ENCODE measurements at regions not wholly inside any gene's neighbourhood (a gene's known extent, or its start where the extent isn't known, plus 50 kb on each side); places are given as distances from the start of the nearest gene placed in this dataset.
"Not testable (repeated sequence)": the region's sequence is repeated elsewhere in the genome, so short reads cannot be mapped to it uniquely, and the experiment has no call there.

- DNase-seq (ENCODE audit: low read depth, low spot score) = no peak
These were observed 102.9 kb upstream of the SMAD3 start for GRCh38 chr15:66962522-66962921.

DNA sequence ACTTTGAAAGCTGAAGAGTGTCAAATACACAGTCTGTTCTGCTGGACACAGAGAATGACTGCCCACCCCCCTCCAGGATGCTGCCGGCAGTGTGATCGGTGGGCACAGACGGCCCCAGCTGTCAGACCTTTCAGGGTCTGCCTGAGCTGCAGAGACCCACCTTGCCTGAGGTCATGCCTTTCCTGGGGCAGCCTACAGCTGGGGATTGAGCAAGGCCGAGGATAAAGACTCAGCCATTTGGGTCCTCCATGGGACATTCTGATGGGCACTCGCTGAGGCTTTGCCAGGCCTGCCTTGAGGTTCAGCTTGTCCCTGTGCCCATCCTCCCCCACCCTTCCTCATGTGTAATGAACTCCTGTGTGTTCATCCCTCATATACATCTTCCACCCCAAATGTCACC is 102.3 kb upstream of the SMAD3 start:
- DNase-seq (ENCODE audit: low read depth, low spot score) = no peak

DNA sequence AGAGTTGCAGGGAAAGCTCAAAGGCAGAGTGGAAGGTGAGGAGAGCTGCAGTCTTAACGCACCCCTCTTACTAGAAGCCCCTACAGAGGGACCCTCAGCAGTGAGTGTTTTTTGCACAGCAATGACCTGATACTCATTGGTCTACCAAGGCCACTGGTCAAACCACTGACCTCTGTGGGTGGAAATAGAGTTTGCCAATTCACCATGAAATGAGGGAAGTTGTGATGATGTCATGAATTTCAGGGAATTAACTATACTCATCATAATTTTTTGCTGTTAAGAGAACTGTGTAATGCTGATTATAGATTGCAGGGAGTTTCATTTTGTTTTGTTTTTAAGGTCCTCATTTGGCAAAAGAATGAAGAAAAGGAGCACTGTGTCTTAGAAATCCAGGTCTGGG is 101.7 kb upstream of the SMAD3 start:
- no peak for DNase-seq (ENCODE audit: low read depth, low spot score)

GRCh38 chr15:66964111-66964738 is 101.2 kb upstream of the SMAD3 start:
- no peak for DNase-seq (ENCODE audit: low read depth, low spot score)

DNA sequence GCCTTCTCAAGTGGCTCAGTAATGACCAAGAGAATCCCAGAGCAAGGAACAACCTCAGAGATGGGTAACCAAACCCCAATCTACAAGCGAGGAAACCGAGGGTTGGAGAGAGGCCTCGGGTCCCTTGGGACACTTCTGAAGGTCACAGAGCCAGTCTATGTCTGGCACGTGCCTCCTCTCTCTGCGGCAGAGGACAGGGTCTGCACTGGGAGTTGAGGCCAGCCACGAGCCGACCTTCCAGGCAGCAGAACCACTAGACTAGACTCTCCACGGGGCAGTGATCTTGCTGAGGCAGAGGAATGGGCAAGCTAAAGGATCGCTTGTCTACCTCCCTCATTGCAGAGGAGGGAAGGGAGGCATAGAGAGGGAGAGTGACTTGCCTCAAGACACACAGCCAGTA is 100.6 kb upstream of the SMAD3 start:
- no peak for DNase-seq (ENCODE audit: low read depth, low spot score)

DNA sequence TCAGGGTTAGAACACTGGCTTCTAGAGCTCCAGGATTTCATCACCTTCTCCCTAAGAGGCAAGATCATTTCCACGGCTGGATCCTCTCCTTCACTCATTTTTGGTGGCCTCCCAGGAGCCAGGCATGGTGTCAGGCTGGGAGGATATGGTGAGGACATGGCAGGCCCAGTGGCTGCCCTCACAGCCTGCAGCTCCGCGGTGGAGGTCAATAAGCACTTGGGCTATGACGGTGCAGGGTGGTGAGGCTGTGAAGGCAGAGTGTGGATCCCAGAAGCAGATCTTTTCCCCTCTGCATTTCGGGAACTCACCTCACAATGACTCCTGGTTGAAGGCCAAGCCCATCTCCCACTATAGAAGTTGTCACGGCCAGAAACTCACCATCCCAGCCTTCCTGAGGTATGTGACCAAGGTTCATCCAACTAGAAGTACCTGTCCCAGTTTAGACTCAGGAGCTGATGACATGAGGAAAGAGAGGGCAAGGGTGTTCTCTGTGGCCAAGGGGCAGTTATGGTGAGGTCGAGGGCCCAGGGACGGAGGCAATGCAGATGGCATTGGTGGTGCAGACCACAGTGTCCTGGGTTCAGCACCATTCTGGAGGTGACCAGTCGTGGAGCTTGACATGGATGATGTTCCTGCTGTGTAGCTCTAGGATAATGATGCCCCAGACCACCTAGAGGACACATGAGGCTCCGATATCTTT is 100.1 kb upstream of the SMAD3 start:
- DNase-seq (ENCODE audit: low read depth, low spot score) = no peak

GRCh38 chr15:66966256-66966655 is 99.1 kb upstream of the SMAD3 start:
- no peak for DNase-seq (ENCODE audit: low read depth, low spot score)

DNA sequence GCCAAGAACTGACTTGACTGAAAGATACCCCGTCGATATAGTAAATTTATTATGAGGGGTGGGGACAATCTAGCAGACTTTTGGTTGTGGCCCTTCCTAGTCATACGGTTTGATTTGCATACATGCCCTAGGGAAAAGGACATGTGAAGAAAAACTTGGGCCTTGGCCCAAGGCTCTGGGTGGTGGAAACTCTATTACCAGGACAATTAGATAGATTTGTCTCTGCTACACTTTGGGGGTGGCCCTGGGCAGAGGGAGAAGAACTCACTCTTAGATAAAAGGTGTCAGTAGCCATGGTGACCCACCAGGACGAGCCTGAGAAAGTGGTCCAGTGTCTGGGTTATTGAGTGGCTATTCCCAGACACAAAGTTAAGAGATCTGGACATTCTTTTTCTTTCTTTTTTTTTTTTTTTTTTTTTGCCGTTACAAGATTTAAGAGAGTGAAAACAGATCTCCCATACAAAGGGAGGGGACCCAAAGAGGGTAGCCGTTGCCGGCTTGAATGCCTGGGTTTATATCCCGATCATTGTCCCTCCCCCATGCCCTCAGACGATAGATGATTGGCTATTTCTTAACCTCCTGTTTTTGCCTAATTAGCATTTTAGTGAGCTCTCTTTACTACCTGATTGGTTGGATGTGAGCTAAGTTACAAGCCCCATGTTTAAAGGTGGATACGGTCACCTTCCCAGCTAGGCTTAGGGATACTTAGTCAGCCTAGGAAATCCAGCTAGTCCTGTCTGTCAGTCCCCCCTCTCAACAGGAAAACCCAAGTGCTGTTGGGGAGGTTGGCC is 96.4 kb upstream of the SMAD3 start:
- DNase-seq (ENCODE audit: low read depth, low spot score) = no peak

GRCh38 chr15:66974131-66974530 is 91.3 kb upstream of the SMAD3 start:
- DNase-seq (ENCODE audit: low read depth, low spot score) = not testable (repeated sequence)

DNA sequence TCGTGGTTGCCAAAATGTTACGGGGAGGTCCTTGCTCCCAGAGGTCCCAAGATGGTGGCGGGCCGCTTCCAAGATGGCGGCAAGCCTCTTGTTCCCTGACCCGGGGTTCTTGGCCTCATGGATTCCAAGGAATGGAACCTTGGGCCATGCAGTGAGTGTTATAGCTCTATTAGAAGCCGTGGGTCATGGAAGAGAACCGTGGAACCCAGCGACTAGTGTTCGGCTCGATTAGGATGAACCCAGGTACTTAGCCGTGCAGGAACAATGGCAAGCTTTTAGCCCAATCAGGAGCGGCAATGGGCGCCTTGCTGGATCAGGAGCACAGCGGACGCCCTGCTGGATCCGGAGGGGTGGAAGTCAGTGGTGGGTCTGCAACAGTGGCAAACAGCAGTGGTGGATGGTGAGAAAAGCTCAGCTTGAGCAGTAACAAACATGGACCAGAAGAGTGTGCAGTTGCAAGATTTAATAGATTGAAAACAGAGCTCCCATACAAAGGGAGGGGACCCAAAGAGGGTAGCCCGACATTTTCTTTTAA is 89.2 kb upstream of the SMAD3 start:
- not testable (repeated sequence) for DNase-seq (ENCODE audit: low read depth, low spot score)

- not testable (repeated sequence) for DNase-seq (ENCODE audit: low read depth, low spot score)
These were observed 85.1 kb upstream of the SMAD3 start for GRCh38 chr15:66980326-66980725.

DNA sequence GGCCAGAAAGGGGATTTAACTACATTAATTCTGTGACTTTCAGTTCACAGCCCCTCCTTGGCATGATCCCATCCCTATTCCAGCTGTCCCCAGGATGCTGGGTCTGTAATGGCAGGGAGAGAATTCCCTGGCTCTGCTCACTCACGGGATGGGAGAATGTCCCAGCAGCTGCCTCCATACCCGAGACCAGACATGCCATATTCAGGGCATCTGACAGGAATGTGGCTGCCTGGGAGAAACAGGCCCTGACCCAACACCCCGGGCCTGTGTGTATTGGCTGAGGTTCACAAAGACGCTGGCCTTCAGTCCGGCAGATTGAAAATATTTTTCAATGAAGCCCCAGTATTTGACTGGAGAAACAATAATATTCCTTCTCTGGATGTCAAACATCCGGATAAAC is 83.6 kb upstream of the SMAD3 start:
- DNase-seq (ENCODE audit: low read depth, low spot score) = no peak

- DNase-seq (ENCODE audit: low read depth, low spot score) = no peak
These were observed 83.2 kb upstream of the SMAD3 start for GRCh38 chr15:66982250-66982649.

- DNase-seq (ENCODE audit: low read depth, low spot score) = no peak
These were observed 82.6 kb upstream of the SMAD3 start for GRCh38 chr15:66982816-66983215.

GRCh38 chr15:66985653-66986052 is 79.7 kb upstream of the SMAD3 start:
- no peak for DNase-seq (ENCODE audit: low read depth, low spot score)

DNA sequence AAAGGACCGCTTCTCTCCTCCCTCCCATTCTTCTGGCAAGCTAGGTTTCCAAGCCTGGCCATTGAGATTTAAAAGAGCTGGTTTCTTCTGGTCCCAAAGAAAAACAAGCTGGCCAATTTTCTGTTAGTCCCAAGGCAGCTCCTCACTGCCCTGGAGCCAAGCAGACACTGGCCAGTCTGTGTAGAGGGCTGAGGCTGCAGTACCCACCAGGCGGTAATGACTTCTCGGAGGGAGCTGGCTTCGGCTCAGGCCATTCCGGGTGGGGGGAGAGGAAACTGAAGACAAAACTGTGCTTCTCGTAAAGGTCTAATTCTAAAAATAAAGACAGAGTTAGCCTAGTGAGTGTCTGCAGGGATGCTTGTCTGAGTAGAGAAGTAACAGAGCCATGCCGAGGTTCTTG is 78.5 kb upstream of the SMAD3 start:
- no peak for DNase-seq (ENCODE audit: low read depth, low spot score)

GRCh38 chr15:66993090-66993489 is 72.3 kb upstream of the SMAD3 start:
- no peak for DNase-seq (ENCODE audit: low read depth, low spot score)

DNA sequence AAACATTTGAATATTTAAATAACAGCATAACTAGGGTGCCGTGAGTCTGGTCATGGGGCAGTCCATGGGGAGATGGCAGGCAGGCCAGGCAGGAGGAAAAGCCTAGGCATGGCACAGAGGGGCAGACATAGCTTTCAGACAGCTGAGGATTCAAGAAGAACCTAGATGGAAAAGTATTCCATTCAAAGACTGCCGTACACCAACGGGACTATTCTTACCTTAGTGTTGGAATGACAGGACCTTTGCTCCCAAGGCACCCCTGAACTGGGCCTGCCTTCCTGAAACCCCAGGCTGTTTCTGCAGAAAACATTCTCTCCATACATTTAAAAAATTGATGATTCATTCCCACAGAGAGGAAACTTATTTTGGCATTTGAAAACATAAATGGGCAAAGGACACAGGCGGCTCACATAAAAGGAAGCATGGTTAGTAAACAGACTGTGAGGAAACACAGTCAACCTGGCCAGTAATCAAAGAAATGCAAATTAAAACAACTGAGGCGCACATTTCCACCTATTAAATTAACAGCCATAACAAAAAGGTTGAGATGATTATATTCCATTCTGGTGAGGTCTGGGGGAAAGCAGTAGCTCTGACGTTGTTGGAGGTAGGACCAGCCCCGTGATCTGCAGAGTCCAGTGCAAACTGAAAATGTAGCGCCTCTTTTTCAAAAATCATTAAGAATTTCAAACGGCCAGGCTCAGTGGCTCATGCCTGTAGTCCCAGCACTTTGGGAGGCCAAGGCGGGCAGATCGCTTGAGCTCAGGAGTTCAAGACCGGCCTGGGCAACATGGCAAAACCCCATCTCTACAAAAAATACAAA is 71.3 kb upstream of the SMAD3 start:
- DNase-seq (ENCODE audit: low read depth, low spot score) = no peak

GRCh38 chr15:66994927-66995656 is 70.3 kb upstream of the SMAD3 start:
- DNase-seq (ENCODE audit: low read depth, low spot score) = no peak

- no peak for DNase-seq (ENCODE audit: low read depth, low spot score)
These were observed 69.3 kb upstream of the SMAD3 start for GRCh38 chr15:66996094-66996493.

- DNase-seq (ENCODE audit: low read depth, low spot score) = no peak
These were observed 68.2 kb upstream of the SMAD3 start for GRCh38 chr15:66997212-66997611.

Data from smooth muscle cell of the brain vasculature (primary cell).